ENCODE measurements at regions not wholly inside any gene's neighbourhood (a gene's known extent, or its start where the extent isn't known, plus 50 kb on each side); places are given as distances from the start of the nearest gene placed in this dataset.

- no peaks in the 10 kb centered on the region for H3K4me1 ChIP-seq (ENCODE audit: control insufficient read depth, insufficient read depth, low read length)
- no peaks in the 10 kb centered on the region for H3K36me3 ChIP-seq (ENCODE audit: control insufficient read depth, insufficient read depth, low read length)
- no peak for DNase-seq
- no peaks in the 10 kb centered on the region for H3K27me3 ChIP-seq (ENCODE audit: control insufficient read depth, insufficient read depth, low read length)
- H3K27ac ChIP-seq (ENCODE audit: low read length) = no peak overlapping the region
- H3K4me3 ChIP-seq (ENCODE audit: low read length) = no peak overlapping the region
- WGBS (ENCODE audit: insufficient coverage, low lambda C conversion rate) = no CpG with 5 or more reads among the region's 1 CpG
- H3K9me3 ChIP-seq (ENCODE audit: control insufficient read depth, low read depth, low read length) = no peaks in the 10 kb centered on the region
These were observed 516.1 kb upstream of the GOLIM4 start for GRCh38 chr3:168611826-168612225.

GRCh38 chr3:168608926-168609325, 513.2 kb upstream of the GOLIM4 start:
- H3K4me3 ChIP-seq (ENCODE audit: low read length) = no peak overlapping the region
- H3K9me3 ChIP-seq (ENCODE audit: control insufficient read depth, low read depth, low read length) = no peaks in the 10 kb centered on the region
- no peak overlapping the region for H3K27ac ChIP-seq (ENCODE audit: low read length)
- WGBS (ENCODE audit: insufficient coverage, low lambda C conversion rate) = no CpG with 5 or more reads among the region's 3 CpGs
- DNase-seq = no peak
- no peaks in the 10 kb centered on the region for H3K4me1 ChIP-seq (ENCODE audit: control insufficient read depth, insufficient read depth, low read length)
- no peaks in the 10 kb centered on the region for H3K27me3 ChIP-seq (ENCODE audit: control insufficient read depth, insufficient read depth, low read length)
- no peaks in the 10 kb centered on the region for H3K36me3 ChIP-seq (ENCODE audit: control insufficient read depth, insufficient read depth, low read length)

GRCh38 chr3:168604767-168605166, 509.0 kb upstream of the GOLIM4 start:
- Histone ChIP-seq H3K4me3 (ENCODE audit: low read length) (no peak overlapping the region), H3K27ac (ENCODE audit: low read length) (no peak overlapping the region), H3K9me3 (ENCODE audit: control insufficient read depth, low read depth, low read length) (no peaks in the 10 kb centered on the region), H3K27me3 (ENCODE audit: control insufficient read depth, insufficient read depth, low read length) (no peaks in the 10 kb centered on the region), H3K4me1 (ENCODE audit: control insufficient read depth, insufficient read depth, low read length) (no peaks in the 10 kb centered on the region), H3K36me3 (ENCODE audit: control insufficient read depth, insufficient read depth, low read length) (no peaks in the 10 kb centered on the region)
- no peak for DNase-seq
- 100% methylated on average over 1 of the region's 3 CpGs for WGBS (ENCODE audit: insufficient coverage, low lambda C conversion rate)

- WGBS (ENCODE audit: insufficient coverage, low lambda C conversion rate) = 80% methylated on average over 1 of the region's 2 CpGs
- Histone ChIP-seq H3K4me3 (ENCODE audit: low read length) (no peak overlapping the region), H3K27me3 (ENCODE audit: control insufficient read depth, insufficient read depth, low read length) (no peaks in the 10 kb centered on the region), H3K36me3 (ENCODE audit: control insufficient read depth, insufficient read depth, low read length) (no peaks in the 10 kb centered on the region), H3K9me3 (ENCODE audit: control insufficient read depth, low read depth, low read length) (no peaks in the 10 kb centered on the region), H3K4me1 (ENCODE audit: control insufficient read depth, insufficient read depth, low read length) (no peaks in the 10 kb centered on the region), H3K27ac (ENCODE audit: low read length) (no peak overlapping the region)
- no peak for DNase-seq
These were observed 502.5 kb upstream of the GOLIM4 start for GRCh38 chr3:168598250-168598649.

DNA sequence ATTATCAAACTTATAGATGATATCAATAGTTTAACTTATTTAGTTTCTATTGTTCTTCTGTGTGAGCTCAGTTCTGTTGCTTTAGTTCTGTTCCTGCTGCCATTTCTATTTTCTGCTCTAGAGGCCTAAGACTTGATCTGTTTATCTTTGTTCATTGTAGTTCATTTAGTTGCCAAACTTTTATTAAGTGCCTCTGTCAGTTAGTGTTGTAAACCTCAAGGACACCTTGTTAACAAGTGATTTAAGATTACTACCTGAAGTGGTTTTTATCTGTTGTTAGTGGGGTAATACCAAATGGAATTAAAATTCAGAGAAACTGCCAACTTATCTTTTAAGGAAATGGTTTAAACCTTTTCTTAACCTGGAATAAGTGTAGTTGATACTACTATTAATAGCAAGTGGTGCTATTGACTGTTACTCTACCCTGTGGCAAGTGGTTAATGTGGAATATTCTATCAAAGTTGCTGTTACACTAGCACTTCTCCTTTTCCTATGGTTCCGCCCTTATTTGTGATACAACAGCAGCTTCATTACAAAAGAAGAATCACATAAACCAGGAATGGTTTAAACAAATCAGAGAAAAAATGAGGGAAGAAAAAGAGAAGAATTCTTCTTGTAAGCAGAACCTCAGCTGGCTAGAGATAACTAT, 500.6 kb upstream of the GOLIM4 start:
- no peaks in the 10 kb centered on the region for H3K27me3 ChIP-seq (ENCODE audit: control insufficient read depth, insufficient read depth, low read length)
- no peak for DNase-seq
- no CpG with 5 or more reads among the region's 1 CpG for WGBS (ENCODE audit: insufficient coverage, low lambda C conversion rate)

DNA sequence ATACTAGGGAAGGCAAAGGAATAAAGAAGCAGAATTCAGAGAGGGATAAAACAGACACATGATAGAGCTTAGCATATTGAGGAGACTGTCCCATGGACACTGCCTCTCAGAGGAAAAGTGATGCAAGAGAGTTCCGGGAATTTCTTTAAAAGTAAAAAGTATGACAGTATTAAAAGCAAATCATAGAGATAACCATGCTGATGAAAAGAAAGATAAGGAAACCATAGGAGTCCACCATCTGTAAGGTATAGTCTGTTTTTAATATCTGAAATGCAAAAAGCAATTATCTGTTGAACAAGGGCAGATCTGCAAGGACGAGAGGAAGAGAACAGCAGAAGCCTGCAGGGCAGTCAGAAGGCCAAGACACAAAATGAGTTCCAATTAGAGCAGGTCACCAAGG, 495.9 kb upstream of the GOLIM4 start:
- 88% methylated on average over 2 of the region's 2 CpGs for WGBS (ENCODE audit: insufficient coverage, low lambda C conversion rate)
- DNase-seq = no peak
- no peak overlapping the region for H3K27ac ChIP-seq (ENCODE audit: low read length)
- no peaks in the 10 kb centered on the region for H3K36me3 ChIP-seq (ENCODE audit: control insufficient read depth, insufficient read depth, low read length)
- H3K4me3 ChIP-seq (ENCODE audit: low read length) = no peak overlapping the region
- no peaks in the 10 kb centered on the region for H3K4me1 ChIP-seq (ENCODE audit: control insufficient read depth, insufficient read depth, low read length)
- H3K9me3 ChIP-seq (ENCODE audit: control insufficient read depth, low read depth, low read length) = no peaks in the 10 kb centered on the region
- no peaks in the 10 kb centered on the region for H3K27me3 ChIP-seq (ENCODE audit: control insufficient read depth, insufficient read depth, low read length)

More for the DNA sequence above, 500.6 kb upstream of the GOLIM4 start:
- no peaks in the 10 kb centered on the region for H3K36me3 ChIP-seq (ENCODE audit: control insufficient read depth, insufficient read depth, low read length)
- H3K4me3 ChIP-seq (ENCODE audit: low read length) = no peak overlapping the region
- no peak overlapping the region for H3K27ac ChIP-seq (ENCODE audit: low read length)
- no peaks in the 10 kb centered on the region for H3K9me3 ChIP-seq (ENCODE audit: control insufficient read depth, low read depth, low read length)
- no peaks in the 10 kb centered on the region for H3K4me1 ChIP-seq (ENCODE audit: control insufficient read depth, insufficient read depth, low read length)

GRCh38 chr3:168589376-168589775, 493.7 kb upstream of the GOLIM4 start:
- no peaks in the 10 kb centered on the region for H3K4me1 ChIP-seq (ENCODE audit: control insufficient read depth, insufficient read depth, low read length)
- no peaks in the 10 kb centered on the region for H3K36me3 ChIP-seq (ENCODE audit: control insufficient read depth, insufficient read depth, low read length)
- no peaks in the 10 kb centered on the region for H3K27me3 ChIP-seq (ENCODE audit: control insufficient read depth, insufficient read depth, low read length)
- WGBS (ENCODE audit: insufficient coverage, low lambda C conversion rate) = no CpG with 5 or more reads among the region's 3 CpGs
- no peak for DNase-seq
- H3K4me3 ChIP-seq (ENCODE audit: low read length) = no peak overlapping the region
- H3K9me3 ChIP-seq (ENCODE audit: control insufficient read depth, low read depth, low read length) = no peaks in the 10 kb centered on the region
- H3K27ac ChIP-seq (ENCODE audit: low read length) = no peak overlapping the region

DNA sequence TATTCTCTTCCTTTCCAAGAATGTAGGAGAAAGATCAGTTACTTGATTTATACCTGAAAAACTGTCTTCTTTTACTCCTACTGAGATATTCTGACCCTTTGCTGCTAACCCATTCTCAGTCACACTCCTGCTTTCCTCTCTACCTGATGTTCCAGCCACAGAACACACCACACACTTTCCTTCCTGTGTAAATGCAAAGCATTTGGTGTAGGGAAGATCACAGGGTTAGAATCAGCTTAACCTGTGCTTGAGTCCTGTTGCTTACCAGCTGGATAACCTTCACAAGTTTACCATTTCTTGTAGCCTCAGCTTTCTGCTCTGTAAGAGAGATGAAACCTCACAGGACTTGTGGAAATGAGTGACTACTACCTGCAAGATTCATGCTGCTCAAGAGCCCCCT, 489.8 kb upstream of the GOLIM4 start:
- no peak overlapping the region for H3K27ac ChIP-seq (ENCODE audit: low read length)
- H3K4me1 ChIP-seq (ENCODE audit: control insufficient read depth, insufficient read depth, low read length) = no peaks in the 10 kb centered on the region
- H3K27me3 ChIP-seq (ENCODE audit: control insufficient read depth, insufficient read depth, low read length) = no peaks in the 10 kb centered on the region
- H3K4me3 ChIP-seq (ENCODE audit: low read length) = no peak overlapping the region
- H3K9me3 ChIP-seq (ENCODE audit: control insufficient read depth, low read depth, low read length) = no peaks in the 10 kb centered on the region
- no peak for DNase-seq
- H3K36me3 ChIP-seq (ENCODE audit: control insufficient read depth, insufficient read depth, low read length) = no peaks in the 10 kb centered on the region

- Histone ChIP-seq H3K4me3 (ENCODE audit: low read length) (no peak overlapping the region), H3K27me3 (ENCODE audit: control insufficient read depth, insufficient read depth, low read length) (no peaks in the 10 kb centered on the region), H3K36me3 (ENCODE audit: control insufficient read depth, insufficient read depth, low read length) (no peaks in the 10 kb centered on the region), H3K4me1 (ENCODE audit: control insufficient read depth, insufficient read depth, low read length) (no peaks in the 10 kb centered on the region), H3K27ac (ENCODE audit: low read length) (no peak overlapping the region), H3K9me3 (ENCODE audit: control insufficient read depth, low read depth, low read length) (no peaks in the 10 kb centered on the region)
- no peak for DNase-seq
- WGBS (ENCODE audit: insufficient coverage, low lambda C conversion rate) = no CpG with 5 or more reads among the region's 3 CpGs
These were observed 488.3 kb upstream of the GOLIM4 start for GRCh38 chr3:168583977-168584376.

GRCh38 chr3:168582503-168582902, 486.8 kb upstream of the GOLIM4 start:
- Histone ChIP-seq H3K36me3 (ENCODE audit: control insufficient read depth, insufficient read depth, low read length) (no peaks in the 10 kb centered on the region), H3K4me3 (ENCODE audit: low read length) (no peak overlapping the region), H3K27me3 (ENCODE audit: control insufficient read depth, insufficient read depth, low read length) (no peaks in the 10 kb centered on the region), H3K27ac (ENCODE audit: low read length) (no peak overlapping the region), H3K9me3 (ENCODE audit: control insufficient read depth, low read depth, low read length) (no peaks in the 10 kb centered on the region), H3K4me1 (ENCODE audit: control insufficient read depth, insufficient read depth, low read length) (no peaks in the 10 kb centered on the region)
- no peak for DNase-seq

GRCh38 chr3:168581771-168582225, 486.1 kb upstream of the GOLIM4 start:
- no peaks in the 10 kb centered on the region for H3K9me3 ChIP-seq (ENCODE audit: control insufficient read depth, low read depth, low read length)
- no peaks in the 10 kb centered on the region for H3K36me3 ChIP-seq (ENCODE audit: control insufficient read depth, insufficient read depth, low read length)
- DNase-seq = no peak
- no peaks in the 10 kb centered on the region for H3K4me1 ChIP-seq (ENCODE audit: control insufficient read depth, insufficient read depth, low read length)
- no peaks in the 10 kb centered on the region for H3K27me3 ChIP-seq (ENCODE audit: control insufficient read depth, insufficient read depth, low read length)
- WGBS (ENCODE audit: insufficient coverage, low lambda C conversion rate) = no CpG with 5 or more reads among the region's 2 CpGs
- H3K27ac ChIP-seq (ENCODE audit: low read length) = no peak overlapping the region
- H3K4me3 ChIP-seq (ENCODE audit: low read length) = no peak overlapping the region

Measured in large intestine (tissue), 3 donors.